NCI-H2171 (cell line): ENCODE measurements at regions not wholly inside any gene's neighbourhood (a gene's known extent, or its start where the extent isn't known, plus 50 kb on each side); places are given as distances from the start of the nearest gene placed in this dataset.

Experiments used
- DNase-seq: peaks from one replicate; lab custom pipeline; 2025; lab: John Stamatoyannopoulos, UW

DNA sequence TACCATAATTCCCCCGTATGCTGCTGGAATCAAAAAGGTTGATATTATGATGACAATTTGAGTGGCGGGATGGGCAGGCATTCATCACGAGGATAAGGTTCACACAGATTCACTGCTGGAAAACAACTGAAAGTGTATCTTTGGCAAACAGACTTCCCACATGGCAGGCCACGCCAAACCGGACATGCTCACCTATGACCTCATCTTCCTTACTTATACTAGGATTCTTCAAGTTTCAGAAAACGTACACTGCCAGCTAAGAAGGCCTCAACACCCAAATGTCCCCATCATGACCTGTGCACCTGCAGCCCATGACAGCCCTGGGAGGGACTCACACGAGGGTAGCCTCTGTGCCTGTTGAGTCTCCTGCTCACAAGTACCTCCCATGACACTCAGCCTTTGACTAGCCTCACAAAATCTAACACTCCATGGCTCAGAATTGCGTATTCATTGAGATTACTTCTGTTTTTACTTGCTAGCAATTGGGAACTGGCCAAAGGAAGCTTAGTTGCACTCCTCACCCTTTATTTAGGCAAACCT, 259.0 kb upstream of the GHITM start:
- no peak for DNase-seq

DNA sequence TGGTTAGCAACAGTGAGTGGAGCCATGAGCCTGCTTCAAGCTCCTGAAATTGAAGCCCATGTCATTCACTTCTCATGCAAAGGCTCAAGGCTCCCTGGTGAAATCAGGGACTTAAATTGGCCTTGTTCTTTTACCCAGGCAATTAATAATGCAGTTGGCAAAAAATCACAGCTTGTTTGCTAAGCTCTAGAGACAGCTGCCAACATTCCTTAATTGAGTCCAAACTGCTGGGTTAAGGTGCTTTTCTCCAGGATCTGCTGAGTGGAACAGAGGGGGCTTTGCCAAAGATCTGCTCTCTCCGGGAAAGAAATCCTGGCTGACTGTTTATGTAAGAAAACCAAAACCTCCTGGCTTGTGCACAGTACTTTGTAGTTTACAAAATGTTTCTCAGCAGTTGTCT, 257.6 kb upstream of the GHITM start:
- DNase-seq = peak; percentile 18

DNA sequence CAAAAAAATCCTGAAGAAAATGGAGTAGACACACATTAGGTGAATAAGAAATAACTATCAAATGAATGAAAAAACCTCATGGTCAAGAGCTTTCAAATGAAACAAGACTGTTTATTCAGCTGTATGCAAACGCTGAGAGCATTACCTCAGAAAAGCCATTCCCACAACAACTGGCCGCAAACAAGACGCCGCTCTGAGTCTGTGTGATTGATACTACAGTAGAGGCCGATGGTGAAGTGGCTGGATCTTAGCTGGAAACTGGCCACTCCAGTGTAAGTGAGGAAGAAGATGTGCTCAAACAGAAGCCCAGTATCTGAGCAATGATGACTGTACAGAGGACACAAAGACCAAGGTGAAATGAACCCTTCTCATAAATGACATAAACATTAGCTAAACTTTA, 252.4 kb upstream of the GHITM start:
- no peak for DNase-seq

DNA sequence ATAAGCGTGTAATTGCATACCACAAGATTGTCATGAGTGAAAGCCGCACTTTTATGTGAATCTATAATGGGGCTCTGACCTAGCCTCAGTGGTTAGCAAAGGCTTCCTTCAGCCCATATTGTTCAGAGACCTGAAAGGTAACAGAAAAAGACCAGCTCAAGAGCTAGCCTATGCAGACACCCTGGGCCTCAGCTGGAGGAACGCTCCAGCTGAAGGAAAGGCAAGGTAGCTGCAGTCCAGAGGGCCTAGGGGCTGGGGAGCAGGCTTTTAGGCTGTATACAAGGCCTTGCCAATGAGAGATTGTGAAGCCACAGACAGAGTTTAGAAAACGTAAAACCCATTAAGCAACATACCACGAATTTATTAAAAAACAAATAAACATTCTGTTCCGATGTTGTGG, 246.6 kb upstream of the GHITM start:
- no peak for DNase-seq

DNA sequence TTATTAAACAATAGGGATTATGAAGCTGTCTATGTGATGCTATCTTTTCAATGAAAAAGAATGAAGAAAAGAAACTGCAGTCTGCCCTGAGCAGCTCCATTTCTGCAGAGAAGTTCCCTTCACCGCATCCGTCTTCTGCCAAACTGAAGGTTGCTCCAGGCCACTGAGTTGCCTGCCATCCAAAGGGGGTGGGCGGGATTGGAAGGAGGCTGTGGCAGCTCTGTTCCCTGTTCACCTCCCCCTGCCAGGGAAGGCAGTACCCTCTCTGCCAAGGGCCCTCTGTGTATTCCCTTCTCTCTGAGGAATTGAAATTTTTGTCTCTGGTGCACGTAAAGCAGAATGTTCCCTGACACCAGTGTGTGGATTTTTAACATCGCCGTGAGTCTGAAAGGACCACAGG, 243.1 kb upstream of the GHITM start:
- DNase-seq = no peak

DNA sequence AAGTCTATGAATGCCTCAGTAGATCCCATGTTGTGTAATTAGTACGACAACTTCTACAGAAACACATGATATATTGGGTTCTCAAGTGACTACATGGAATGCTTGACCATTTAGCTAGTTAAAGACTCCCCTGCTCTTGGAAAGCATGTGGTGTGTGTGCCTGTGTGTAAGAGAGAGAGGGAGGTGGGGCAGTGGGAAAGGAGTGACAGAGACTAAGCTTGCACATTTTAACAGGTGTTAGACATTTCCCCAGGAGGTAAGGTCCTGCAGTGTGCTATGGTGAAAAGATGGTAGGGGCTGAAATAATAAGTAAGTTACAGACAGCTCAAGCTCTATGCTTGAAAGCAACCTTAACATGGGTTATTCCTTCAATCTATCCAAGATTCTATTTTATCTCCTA, 241.7 kb upstream of the GHITM start:
- DNase-seq = no peak

DNA sequence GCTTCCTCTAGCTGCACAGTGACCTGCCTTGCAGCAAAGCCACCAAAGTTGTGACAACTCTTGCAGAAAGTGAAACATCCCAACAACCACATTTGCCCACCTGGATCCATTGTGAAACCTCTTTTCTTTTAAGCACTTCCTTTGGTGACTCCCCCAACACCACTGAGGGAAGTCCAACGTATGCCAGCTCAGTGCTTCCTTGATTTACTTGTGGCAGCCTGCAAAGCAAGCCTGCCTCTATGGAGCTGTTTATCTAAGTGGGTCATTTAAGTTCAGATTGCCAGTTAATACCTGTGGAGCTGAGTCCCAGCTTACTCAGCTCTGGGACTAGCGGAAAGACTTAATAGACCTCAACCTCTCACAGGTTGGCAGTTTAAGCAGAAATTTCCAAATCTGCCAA, 230.8 kb upstream of the GHITM start:
- no peak for DNase-seq

DNA sequence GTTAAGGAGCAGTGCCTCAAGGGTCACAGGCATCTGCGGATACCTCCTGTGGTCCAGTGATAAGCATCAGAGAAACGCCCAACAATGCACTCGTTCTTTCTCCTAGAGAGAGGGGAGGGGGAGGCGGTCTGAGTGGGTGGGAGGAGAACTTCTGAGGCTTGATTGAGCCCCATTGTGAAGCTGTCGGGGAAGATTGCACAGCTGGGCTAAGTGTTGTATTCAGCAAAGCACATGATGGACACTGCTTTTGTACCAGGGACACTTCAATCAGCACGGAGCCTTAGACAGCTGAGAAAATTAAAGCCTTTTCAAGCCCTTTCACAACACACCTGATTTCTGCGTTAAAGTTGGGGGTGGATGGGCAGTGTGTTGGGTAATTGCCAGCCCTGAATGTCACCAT, 230.3 kb upstream of the GHITM start:
- DNase-seq = no peak

DNA sequence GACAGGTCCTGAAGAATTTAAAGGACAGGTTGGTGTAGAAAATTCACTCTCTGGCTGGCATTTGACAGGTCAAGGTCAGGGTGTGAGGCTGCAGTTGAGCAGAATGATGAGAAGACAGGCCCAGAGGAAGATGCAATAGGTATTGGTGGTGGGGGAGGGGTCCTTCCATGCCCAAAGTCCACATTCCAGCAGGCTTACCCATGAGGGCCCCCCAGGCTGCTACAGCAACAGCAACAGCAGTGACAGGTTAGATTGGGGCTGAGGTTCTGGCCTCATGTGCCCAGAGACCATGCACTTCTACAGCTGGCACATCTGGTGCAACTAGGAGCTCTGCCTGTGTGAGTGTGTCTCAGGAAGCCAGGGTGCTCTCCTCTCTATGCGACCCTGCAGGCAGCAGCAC, 223.5 kb upstream of the GHITM start:
- no peak for DNase-seq

DNA sequence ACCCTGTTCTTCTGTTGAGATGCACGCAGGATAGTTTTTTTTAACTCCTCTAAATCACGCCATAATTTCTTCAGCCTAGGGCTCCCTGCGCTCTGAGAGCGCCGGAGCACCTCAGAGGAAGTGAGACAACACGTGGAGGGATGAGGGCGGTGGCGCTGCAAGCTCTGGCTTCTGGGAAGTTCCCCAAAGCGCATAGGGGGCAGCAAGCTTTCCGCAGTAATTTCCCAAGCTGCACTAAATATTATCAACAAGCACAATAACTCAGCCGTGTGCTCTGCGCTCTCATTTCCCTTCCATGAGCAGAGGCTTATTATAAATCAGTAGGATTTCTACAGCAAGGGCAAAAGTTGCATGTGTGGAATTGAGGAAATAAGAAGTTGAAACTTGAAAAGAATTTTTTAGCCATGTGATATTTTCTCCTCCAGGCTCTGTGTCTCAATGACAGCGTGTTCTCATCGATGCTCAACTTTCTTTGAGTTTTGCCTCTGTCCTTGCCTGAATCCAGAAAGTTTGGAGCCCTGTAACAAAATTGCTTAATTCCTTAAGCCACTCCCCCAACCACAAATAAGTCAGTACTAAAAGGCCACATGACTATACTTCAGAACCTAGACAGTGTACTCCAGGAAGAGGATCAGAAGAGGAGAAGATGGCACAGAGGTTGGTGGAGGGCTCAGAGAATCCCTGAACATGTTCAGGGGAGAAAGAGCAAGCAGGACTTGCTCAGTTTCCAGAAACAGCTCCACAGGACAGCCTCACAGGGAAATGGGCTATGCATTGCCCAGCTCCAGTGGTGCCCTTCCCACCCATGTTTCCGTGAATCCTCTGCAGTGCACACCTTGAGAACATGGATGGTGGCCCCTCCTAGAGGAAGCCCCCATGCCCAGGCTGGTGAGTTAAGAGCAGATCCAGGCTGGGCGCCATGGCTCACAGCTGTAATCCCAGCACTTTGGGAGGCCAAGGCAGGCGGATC, 221.5 kb upstream of the GHITM start:
- DNase-seq = no peak

DNA sequence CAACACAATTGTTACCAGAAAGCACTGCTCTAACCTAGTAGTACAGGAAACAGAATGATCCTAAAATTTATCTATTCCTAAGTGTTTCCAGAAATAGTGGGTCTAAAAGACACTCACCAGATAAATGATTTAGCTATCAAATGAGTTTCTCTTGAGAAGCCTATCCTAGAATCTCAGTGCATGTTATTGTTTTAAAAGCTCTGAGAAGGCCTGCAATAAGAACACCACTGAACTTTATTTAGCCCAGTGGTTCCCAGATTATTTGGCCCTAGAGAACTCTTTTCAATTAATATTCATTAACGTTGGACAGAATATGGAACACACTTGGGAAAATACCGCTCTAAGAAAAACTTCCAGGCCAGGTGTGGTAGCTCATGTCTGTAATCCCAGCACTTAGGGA, 220.1 kb upstream of the GHITM start:
- DNase-seq = no peak

DNA sequence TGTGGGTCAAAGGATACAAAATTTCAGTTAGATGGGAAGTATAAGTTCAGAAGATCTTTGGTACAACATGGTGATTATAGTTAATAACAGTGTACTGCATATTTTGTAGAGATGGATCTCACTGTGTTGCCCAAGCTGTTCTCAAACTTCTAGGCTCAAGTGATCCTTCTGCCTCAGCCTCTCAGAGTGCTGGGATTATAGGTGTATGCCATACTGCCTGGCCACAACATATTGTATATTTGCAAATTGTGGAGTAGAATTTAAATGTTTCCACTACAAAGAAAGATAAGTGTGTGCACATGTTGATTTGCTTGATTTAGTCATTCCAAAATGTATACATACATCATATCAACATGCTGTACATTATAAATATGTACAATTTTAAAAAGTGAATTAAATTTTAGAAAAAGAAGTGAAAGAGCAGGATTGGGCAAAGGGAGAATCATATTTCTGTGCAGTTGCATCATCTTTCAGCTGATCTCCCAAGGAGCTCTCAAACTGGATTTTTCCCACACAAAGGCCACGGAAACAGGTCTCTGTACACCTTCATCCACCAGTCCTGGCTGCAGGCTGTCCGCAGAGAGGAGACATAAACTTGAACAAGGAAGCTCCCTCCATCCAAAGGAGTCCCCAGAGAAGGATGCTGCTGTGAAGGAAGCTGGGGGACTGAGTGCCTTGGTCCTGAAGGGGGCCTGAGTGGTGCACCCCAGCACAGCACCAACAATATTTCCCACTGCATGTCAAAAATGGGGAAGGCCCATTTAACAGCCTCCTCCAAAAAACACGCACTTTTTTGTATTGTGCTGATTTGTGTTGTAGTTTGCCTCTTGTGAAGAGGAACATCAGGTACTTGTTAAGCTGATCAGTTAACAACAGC, 217.1 kb upstream of the GHITM start:
- no peak for DNase-seq

DNA sequence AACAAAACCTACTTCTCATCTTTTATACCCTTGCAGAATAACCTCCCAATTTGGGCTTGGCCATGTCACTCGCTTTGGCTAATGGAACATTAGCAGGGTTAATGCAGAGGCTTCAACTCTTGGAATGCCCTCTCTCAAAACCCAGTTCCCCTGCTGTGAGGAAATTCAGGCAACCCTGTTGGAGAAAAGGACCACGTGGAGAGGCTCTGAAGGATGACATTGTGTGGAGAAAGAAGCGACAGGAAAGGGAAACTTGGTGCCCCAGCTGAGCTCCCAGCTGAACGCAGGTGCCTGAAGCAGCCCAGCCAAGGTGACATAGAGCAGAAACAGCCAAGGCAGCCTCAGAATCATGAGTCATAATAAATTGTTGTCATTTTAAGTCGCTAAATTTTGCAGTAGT, 214.2 kb upstream of the GHITM start:
- DNase-seq = no peak

DNA sequence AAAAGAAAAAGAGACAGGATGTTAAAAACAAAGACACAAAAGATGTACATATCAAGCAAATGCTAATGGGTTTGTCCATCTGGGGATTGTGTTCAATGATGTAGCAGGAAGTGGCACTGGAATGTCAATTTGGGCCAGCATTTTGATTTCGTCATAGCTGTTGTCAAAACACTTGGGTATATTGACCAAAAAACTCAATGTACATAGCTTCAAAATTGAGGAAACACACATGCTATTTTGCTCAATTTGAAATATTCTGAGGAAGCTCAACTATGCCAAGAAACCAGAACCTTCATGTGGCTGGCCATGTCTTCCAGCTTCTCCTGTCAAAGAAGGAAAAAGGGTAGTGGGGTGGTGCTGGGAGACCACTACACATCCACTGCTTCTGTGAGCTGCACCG, 212.7 kb upstream of the GHITM start:
- DNase-seq = no peak

DNA sequence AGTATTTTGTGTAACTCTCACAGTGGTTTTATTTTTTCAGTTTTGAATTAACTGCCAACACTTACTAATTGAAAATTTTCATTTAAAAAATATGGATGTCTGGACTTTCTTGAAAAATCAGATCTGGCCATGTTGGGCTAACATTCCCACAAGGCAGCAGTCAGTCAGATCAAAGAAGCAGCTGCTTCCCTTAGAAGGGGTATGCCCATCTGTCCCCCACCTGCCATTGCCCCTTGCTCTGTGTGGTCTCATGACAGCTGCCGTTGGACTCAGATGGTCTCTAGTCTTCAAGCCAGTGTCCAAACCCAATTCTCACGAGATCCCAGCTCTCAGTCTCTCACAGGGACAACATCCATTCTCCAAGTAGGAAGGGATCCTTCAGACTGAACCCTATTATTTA, 212.1 kb upstream of the GHITM start:
- no peak for DNase-seq

DNA sequence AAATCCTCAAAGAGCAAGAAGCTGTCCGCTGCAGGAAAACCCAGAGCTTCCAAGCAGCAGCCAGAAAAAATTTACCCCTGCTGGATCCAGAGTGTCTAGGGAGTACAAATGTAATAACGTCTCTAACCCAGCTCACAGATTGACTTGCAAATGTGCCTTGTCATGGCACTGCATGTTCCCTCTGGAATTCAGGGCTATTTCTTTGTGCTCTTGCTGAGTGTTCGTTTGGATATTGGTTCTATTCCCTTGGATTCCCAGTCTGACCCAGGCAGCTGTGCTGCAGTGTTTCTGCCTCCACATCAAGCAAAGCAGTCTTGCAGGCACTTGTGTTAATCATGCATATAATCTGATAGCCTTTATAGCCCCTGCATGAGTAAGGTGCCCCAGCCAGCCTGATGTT, 209.9 kb upstream of the GHITM start:
- no peak for DNase-seq

DNA sequence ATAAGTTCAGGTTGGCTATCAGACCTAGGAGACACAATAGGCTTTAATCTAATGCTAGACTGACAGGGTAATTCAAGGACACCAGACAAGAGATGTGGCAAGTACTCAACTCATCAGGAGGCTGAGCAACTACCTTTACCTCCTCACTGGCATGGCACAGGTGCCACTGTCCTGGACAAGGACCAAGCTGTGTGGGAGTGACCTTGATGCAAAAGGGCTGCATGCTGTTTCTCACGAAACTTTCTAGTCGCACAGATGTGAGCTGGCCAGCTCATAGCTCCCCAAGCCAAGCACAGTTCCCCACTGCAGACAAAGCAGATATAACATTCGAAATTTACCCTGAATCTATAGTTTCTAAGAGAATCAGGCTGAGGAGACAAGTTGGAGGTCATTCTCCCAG, 207.6 kb upstream of the GHITM start:
- DNase-seq = no peak

DNA sequence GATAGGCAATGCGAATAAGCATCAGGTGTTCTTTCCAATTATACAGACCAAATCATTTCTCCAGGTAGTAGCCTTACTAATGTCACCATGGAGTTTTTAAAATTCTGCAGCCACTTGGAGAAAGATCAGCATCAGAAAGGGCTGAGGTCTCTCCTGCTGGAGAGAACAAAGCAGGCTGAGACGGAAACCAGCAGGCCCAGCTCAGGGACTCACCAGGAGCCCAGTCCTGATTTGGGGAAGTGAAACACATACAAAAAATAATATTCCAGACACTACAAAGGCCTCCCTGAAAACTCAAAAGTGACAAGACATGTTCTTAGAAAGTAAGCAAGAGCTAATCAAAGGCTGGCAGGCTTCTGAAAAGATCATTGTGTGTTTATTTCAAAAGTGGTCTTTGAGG, 207.1 kb upstream of the GHITM start:
- DNase-seq = no peak

DNA sequence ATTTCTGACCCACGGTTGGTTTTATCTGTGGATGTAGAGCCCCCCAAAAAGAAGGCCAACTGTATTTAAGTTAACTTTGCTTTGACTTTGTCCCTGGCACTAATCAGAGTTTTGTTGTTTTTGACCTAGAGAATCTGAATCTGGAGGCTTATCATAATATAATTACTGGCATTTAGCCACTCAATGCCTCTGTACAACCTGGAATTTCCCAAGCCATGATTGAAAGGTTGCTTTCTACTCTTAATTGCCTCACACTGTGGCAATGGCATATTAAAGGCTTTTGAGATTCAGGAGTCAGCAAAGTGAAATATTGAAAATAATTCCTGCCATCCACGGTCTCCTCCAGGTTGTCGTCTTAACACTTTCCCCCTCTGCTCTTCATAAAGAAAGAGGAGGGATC, 205.2 kb upstream of the GHITM start:
- DNase-seq = no peak

DNA sequence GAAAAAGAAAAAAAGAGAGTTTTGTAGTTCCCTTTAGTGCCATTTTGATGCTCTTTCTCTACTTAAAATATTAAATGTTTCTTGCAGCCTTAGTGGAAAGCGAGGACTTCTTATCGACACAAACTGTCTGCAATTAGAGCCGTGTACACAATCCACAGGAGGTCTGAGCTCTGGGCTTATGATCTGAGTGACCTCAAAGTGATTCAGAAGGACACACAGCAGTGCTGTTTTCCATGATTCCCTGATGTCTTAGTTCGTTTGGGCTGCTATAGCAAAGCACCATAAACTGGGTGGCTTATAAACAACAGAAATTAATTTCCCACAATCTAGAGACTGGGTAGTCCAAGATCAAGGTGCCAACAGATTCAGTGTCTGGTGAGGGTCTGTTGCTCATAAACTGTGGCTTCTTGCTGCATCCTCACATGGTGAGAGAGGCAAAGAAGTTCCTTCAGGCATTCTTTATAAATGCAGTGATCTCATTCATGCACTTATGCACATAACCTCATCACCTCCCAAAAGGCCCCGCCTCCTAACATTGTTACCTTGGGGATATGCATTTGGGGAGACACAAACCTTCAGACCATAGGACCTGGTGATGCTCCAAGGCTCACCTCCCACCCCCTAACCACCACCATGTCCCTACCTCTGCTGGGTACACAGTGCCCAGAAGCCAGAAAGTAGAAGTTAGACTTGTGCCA, 204.5 kb upstream of the GHITM start:
- DNase-seq = no peak

DNA sequence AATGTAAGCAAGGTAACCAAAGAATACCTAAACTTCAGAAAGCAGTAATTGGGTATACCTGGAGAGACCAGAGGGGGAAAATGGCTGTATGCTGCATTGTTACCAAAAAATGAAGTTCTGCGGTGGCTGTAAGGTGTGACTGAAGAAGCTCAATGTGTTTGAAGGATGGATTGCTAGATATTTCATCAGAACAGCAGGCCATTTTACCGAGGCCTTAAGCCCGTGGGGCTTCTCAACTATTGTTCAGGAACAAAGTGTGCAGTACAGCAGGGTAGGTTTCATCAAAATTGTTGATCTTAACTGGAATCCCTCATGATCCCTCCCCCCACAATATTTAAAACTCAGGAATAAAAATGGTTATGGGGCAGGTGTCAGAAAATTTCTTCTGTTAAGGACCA, 204.0 kb upstream of the GHITM start:
- DNase-seq = no peak

DNA sequence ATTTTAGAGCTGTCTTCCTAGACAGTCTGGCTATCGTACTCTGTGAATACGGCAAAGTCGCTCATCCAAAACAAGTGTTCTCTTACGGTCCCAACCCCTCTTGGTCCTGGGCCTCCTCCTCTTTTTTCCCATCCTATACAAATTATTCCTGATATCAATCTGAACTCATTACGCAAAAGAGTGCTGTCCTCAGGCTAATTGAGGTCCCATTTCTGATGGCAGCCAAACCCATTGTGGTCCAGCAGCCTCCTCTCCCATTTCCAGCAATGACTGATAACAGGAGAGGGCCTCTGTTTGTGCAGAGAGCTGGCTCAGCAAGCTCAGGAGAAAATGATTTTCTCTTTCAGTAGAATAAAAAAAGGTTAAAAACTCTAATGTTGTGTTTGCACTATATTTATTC, 203.4 kb upstream of the GHITM start:
- DNase-seq = no peak
